T-cell (primary cell): ENCODE measurements at regions not wholly inside any gene's neighbourhood (a gene's known extent, or its start where the extent isn't known, plus 50 kb on each side); places are given as distances from the start of the nearest gene placed in this dataset.
"Not testable (repeated sequence)": the region's sequence is repeated elsewhere in the genome, so short reads cannot be mapped to it uniquely, and the experiment has no call there.

Experiments used
- ATAC-seq, 4 experiments: fragments of 200-7000 bp in 3 of 4; fragments of 150-1000 bp in 1 of 4; cut with Tn5 transposase; replicated peaks in 1 of 4; 1 replicate in 3 of 4; 2 replicates in 1 of 4; pipeline ENCODE4 v1.10.0; 2021; ENCODE audit warnings: moderate library complexity in 3 of 4, mild to moderate bottlenecking in 2 of 4, moderate number of reproducible peaks in 1 of 4
- CTCF ChIA-PET, 2 donors: fragments of 300-600 bp; sonication (Branson Sonifier 250); formaldehyde crosslinking; loops; one replicate each; lab custom pipeline; 2022; ENCODE audit warnings: antibody characterized with exemption in 2 of 2; lab: Charles Lee
- POLR2A ChIA-PET, 2 donors: fragments of 300-600 bp; sonication (Branson Sonifier 250); formaldehyde crosslinking; loops; one replicate each; lab custom pipeline; 2022; ENCODE audit warnings: antibody characterized with exemption in 2 of 2; lab: Charles Lee
- DNase-seq, 35 experiments: peaks; one replicate each; pipeline versions ENCODE4 v3.0.0 to v3.0.0-alpha.2; 2013 to 2023
- H3K27ac ChIP-seq: one replicate; pipeline ENCODE4 v1.5.1; 2013; ENCODE audit warnings: low read length
- H3K27me3 ChIP-seq, 2 experiments: replicated peaks in 1 of 2; 1 replicate in 1 of 2; 2 replicates in 1 of 2; pipeline versions ENCODE4 v1.6.1 to v1.7.0; 2013; ENCODE audit warnings: low read length in 1 of 2, mixed read lengths in 1 of 2; ENCODE audit not compliant: control insufficient read depth in 2 of 2, insufficient read depth in 2 of 2; ENCODE audit errors: extremely low read depth in 1 of 2
- H3K36me3 ChIP-seq, 2 donors: 1 replicate in 1 of 2; 2 replicates in 1 of 2; pipeline versions ENCODE4 v1.6.1 to v1.7.0; 2013; ENCODE audit warnings: low read length in 1 of 2; ENCODE audit not compliant: control insufficient read depth in 2 of 2, insufficient read depth in 1 of 2; ENCODE audit errors: extremely low read depth in 1 of 2
- H3K4me1 ChIP-seq, 2 experiments: 1 replicate in 1 of 2; 2 replicates in 1 of 2; pipeline versions ENCODE4 v1.6.1 to v1.7.0; 2013; ENCODE audit warnings: low read length in 2 of 2, mixed read lengths in 1 of 2; ENCODE audit not compliant: insufficient read depth in 2 of 2, control insufficient read depth in 1 of 2; ENCODE audit errors: extremely low read depth in 1 of 2
- H3K4me3 ChIP-seq, 2 donors: 1 replicate in 1 of 2; 2 replicates in 1 of 2; pipeline versions ENCODE4 v1.5.1 to v1.7.0; 2013; ENCODE audit warnings: mild to moderate bottlenecking in 2 of 2, low read length in 1 of 2, moderate library complexity in 1 of 2; ENCODE audit not compliant: control insufficient read depth in 1 of 2; ENCODE audit errors: extremely low read depth in 1 of 2
- H3K9me3 ChIP-seq: 2 replicates; pipeline ENCODE4 v1.7.0; 2013
- H3K27ac Mint-ChIP-seq, 2 donors: one replicate each; pipeline ENCODE4 v1.8.0; 2020 to 2021; ENCODE audit warnings: mild to moderate bottlenecking in 2 of 2, mixed read lengths in 2 of 2
- H3K27me3 Mint-ChIP-seq, 2 donors: one replicate each; pipeline ENCODE4 v1.8.0; 2021 to 2022; ENCODE audit warnings: mixed read lengths in 2 of 2
- H3K36me3 Mint-ChIP-seq: one replicate; pipeline ENCODE4 v1.8.0; 2021; ENCODE audit warnings: mixed read lengths
- H3K4me1 Mint-ChIP-seq, 3 donors: one replicate each; pipeline ENCODE4 v1.8.0; 2020 to 2022; ENCODE audit warnings: mixed read lengths in 3 of 3, mild to moderate bottlenecking in 1 of 3
- H3K4me3 Mint-ChIP-seq, 3 donors: one replicate each; pipeline ENCODE4 v1.8.0; 2020 to 2022; ENCODE audit warnings: mild to moderate bottlenecking in 3 of 3, mixed read lengths in 3 of 3, moderate library complexity in 3 of 3
- H3K9me3 Mint-ChIP-seq, 3 donors: one replicate each; pipeline ENCODE4 v1.8.0; 2020 to 2022; ENCODE audit warnings: mixed read lengths in 3 of 3
- WGBS: methylation state at CpG from one replicate; pipeline ENCODE4 v1.1.5; 2013; ENCODE audit warnings: missing lambda C conversion rate; ENCODE audit not compliant: insufficient coverage; 5-methylcytosine and 5-hydroxymethylcytosine counted together

- no peaks in the 10 kb centered on the region for H3K9me3 Mint-ChIP-seq
- H3K27me3 Mint-ChIP-seq: peaks cover 0 to 7% of the 10 kb centered on the region in 2 donors
- Histone ChIP-seq H3K9me3 (no peaks in the 10 kb centered on the region), H3K27ac (no peak overlapping the region), H3K4me3 (no peak overlapping the region), H3K36me3 (no peaks in the 10 kb centered on the region), H3K4me1 (no peaks in the 10 kb centered on the region), H3K27me3 (no peaks in the 10 kb centered on the region)
- DNase-seq: no peak
- H3K4me1 Mint-ChIP-seq: no peaks in the 10 kb centered on the region
- ChIA-PET POLR2A (no interaction called here), CTCF (no interaction called here)
- H3K36me3 Mint-ChIP-seq: no peaks in the 10 kb centered on the region
- H3K4me3 Mint-ChIP-seq: no peak overlapping the region
- ATAC-seq: no peak
- H3K27ac Mint-ChIP-seq: no peak overlapping the region
These were observed 698.6 kb downstream of the SH3BGRL start for GRCh38 chrX:81900522-81900921.

DNA sequence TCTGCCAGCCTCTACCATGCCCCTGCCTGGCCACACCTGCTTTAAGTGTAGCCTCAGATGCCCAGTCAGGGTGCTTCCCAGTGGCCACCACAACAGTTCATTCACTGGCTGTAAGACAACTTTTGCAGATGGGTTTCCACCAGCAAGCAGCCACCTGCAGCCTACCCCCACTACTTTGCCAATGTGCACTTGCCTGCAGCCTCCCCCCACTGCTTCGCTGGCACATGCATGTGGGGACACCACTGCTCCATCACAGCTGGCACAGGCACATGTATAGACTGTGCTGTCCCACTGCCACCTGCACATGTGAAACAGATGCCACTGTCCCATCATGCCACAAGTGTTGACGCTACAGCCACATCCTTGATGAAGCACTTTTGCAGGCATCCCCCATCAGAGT lies 723.9 kb downstream of the SH3BGRL start:
- Histone ChIP-seq H3K4me1 (no peaks in the 10 kb centered on the region), H3K9me3 (no peaks in the 10 kb centered on the region), H3K36me3 (no peaks in the 10 kb centered on the region), H3K27ac (no peak overlapping the region), H3K4me3 (no peak overlapping the region), H3K27me3 (no peaks in the 10 kb centered on the region)
- H3K27me3 Mint-ChIP-seq: peaks cover 0 to 5% of the 10 kb centered on the region in 2 donors
- H3K9me3 Mint-ChIP-seq: no peaks in the 10 kb centered on the region
- H3K27ac Mint-ChIP-seq: no peak overlapping the region
- POLR2A ChIA-PET: no interaction called here
- no peak for DNase-seq
- H3K36me3 Mint-ChIP-seq: no peaks in the 10 kb centered on the region
- 70% methylated on average over 2 of the region's 2 CpGs for WGBS
- ATAC-seq: no peak
- H3K4me3 Mint-ChIP-seq: no peak overlapping the region
- CTCF ChIA-PET: no interaction called here
- H3K4me1 Mint-ChIP-seq: no peaks in the 10 kb centered on the region

GRCh38 chrX:81945911-81946310 lies 744.0 kb downstream of the SH3BGRL start:
- H3K27me3 ChIP-seq, DNase-seq, H3K9me3 Mint-ChIP-seq, H3K27me3 Mint-ChIP-seq, CTCF ChIA-PET, H3K27ac Mint-ChIP-seq, H3K4me1 ChIP-seq, H3K36me3 Mint-ChIP-seq, H3K36me3 ChIP-seq, H3K4me3 ChIP-seq, H3K9me3 ChIP-seq, H3K4me1 Mint-ChIP-seq, H3K27ac ChIP-seq, H3K4me3 Mint-ChIP-seq, ATAC-seq, POLR2A ChIA-PET: not testable (repeated sequence)
- no CpG with 5 or more reads among the region's 5 CpGs for WGBS

DNA sequence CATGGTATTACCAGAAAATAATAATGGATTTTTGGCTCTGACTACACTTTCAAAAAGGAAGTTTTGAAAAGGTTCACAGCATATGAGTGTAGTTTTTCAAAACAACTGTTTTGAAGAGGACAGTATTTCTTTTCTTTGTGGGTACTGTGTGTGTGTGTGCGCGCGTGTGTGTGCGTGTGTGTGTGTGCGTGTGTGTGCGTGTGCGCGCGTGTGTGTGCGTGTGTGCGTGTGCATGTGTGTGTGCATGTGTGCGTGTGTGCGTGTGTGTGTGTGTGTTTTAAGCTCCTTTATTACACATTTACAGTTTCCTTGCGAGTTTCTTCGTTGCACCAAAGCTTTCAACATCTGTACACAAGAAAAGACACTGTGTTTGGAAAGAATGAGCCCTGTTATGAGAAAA lies 755.4 kb downstream of the SH3BGRL start:
- WGBS: no CpG with 5 or more reads among the region's 15 CpGs
- ChIA-PET CTCF (interaction anchor here in 1 of 2 donors (1.1 to 1.4 kb wide), 2 partner anchors 719 to 1678 kb away, joined by 5 to 17 read pairs; no protein-coding TSS in a partner anchor), POLR2A (no interaction called here)
- peaks cover 0 to 2% (median 0%) of the 10 kb centered on the region in 3 donors for H3K4me1 Mint-ChIP-seq
- H3K27ac Mint-ChIP-seq: no peak overlapping the region
- H3K36me3 ChIP-seq: no peaks in the 10 kb centered on the region
- no peaks in the 10 kb centered on the region for H3K9me3 ChIP-seq
- no peaks in the 10 kb centered on the region for H3K36me3 Mint-ChIP-seq
- peaks cover 0 to 6% of the 10 kb centered on the region in 2 donors for H3K27me3 Mint-ChIP-seq
- H3K9me3 Mint-ChIP-seq: no peaks in the 10 kb centered on the region
- no peak for ATAC-seq
- no peaks in the 10 kb centered on the region for H3K27me3 ChIP-seq
- H3K4me3 Mint-ChIP-seq: no peak overlapping the region
- H3K4me1 ChIP-seq: no peaks in the 10 kb centered on the region
- DNase-seq: peak in 1 of 35 experiments; percentile 0
- no peak overlapping the region for H3K27ac ChIP-seq
- H3K4me3 ChIP-seq: no peak overlapping the region

GRCh38 chrX:81957900-81958545 lies 756.1 kb downstream of the SH3BGRL start:
- Mint-ChIP-seq H3K27ac (no peak overlapping the region), H3K4me3 (no peak overlapping the region), H3K4me1 (peaks cover 0 to 2% (median 0%) of the 10 kb centered on the region in 3 donors), H3K36me3 (no peaks in the 10 kb centered on the region), H3K9me3 (no peaks in the 10 kb centered on the region), H3K27me3 (peaks cover 0 to 6% of the 10 kb centered on the region in 2 donors)
- peak in 1 of 35 experiments; percentile 48 for DNase-seq
- no peak overlapping the region for H3K27ac ChIP-seq
- CTCF ChIA-PET: interaction anchor here in 1 of 2 donors (1.1 to 1.4 kb wide), 2 partner anchors 718 to 1677 kb away, joined by 5 to 17 read pairs; no protein-coding TSS in a partner anchor
- POLR2A ChIA-PET: no interaction called here
- no peak for ATAC-seq
- no peaks in the 10 kb centered on the region for H3K27me3 ChIP-seq
- H3K9me3 ChIP-seq: no peaks in the 10 kb centered on the region
- no peaks in the 10 kb centered on the region for H3K4me1 ChIP-seq
- no CpG with 5 or more reads among the region's 1 CpG for WGBS
- H3K36me3 ChIP-seq: no peaks in the 10 kb centered on the region
- H3K4me3 ChIP-seq: no peak overlapping the region

GRCh38 chrX:81959964-81960363 lies 758.1 kb downstream of the SH3BGRL start:
- Histone ChIP-seq H3K27ac (no peak overlapping the region), H3K36me3 (no peaks in the 10 kb centered on the region), H3K4me1 (no peaks in the 10 kb centered on the region), H3K27me3 (no peaks in the 10 kb centered on the region), H3K9me3 (no peaks in the 10 kb centered on the region), H3K4me3 (no peak overlapping the region)
- ATAC-seq (no peak), DNase-seq (no peak)
- H3K4me1 Mint-ChIP-seq: peaks cover 0 to 2% (median 0%) of the 10 kb centered on the region in 3 donors
- no peak overlapping the region for H3K27ac Mint-ChIP-seq
- no peak overlapping the region for H3K4me3 Mint-ChIP-seq
- H3K36me3 Mint-ChIP-seq: no peaks in the 10 kb centered on the region
- H3K9me3 Mint-ChIP-seq: no peaks in the 10 kb centered on the region
- H3K27me3 Mint-ChIP-seq: peaks cover 0 to under 1% of the 10 kb centered on the region in 2 donors
- WGBS: no CpG with 5 or more reads among the region's 1 CpG
- CTCF ChIA-PET: interaction anchor here (0.5 to 1.0 kb wide), 4 partner anchors 10 to 1466 kb away, joined by 3 to 8 read pairs (median 3); no protein-coding TSS in a partner anchor
- POLR2A ChIA-PET: no interaction called here
